Activated CD4-positive, CD25-positive, alpha-beta regulatory T cell treated with anti-CD3 and anti-CD28 coated beads, Interleukin-2, amount 50 U/mL, for 24 hours (primary cell): ENCODE measurements at regions not wholly inside any gene's neighbourhood (a gene's known extent, or its start where the extent isn't known, plus 50 kb on each side); places are given as distances from the start of the nearest gene placed in this dataset.
"Not testable (repeated sequence)": the region's sequence is repeated elsewhere in the genome, so short reads cannot be mapped to it uniquely, and the experiment has no call there.

Experiments
- ATAC-seq, 2 donors: fragments of 150-1000 bp; cut with Tn5 transposase; one replicate each; pipeline ENCODE4 v1.10.0; 2021; ENCODE audit warnings: mild to moderate bottlenecking in 1 of 2, moderate library complexity in 1 of 2

GRCh38 chr2:228568275-228568674 lies 386.8 kb upstream of the SPHKAP start:
- ATAC-seq: not testable (repeated sequence)

GRCh38 chr2:228561816-228562215 lies 380.3 kb upstream of the SPHKAP start:
- no peak for ATAC-seq

DNA sequence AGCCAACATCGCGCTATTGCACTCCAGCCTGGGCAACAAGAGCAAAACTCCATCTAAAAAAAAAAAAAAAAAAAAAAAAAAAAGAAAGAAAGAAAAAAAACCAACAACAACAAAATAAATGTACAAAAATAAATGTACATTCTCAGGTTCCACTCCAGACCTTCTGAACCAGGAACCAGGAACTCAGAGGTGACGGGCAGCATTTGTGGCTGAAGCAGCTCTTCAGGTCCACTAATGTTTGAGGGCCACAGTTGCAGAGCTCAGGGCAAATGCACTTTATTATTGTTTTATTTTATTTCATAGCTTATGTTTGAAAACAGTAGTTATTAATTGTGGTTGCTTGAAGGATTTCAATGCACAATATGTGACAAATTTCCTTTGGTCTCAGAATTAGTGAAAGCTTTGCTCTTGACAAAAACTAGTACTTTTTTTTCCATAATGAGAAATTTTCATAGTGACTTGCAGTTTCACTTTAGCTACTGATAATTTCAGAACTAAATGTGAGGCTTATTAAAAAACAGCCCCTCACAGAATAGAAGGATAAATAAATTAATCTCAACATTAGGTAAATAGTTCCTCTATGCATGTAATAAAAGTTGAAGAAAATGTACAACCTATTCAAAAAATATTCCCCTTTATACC lies 378.4 kb upstream of the SPHKAP start:
- no peak for ATAC-seq

DNA sequence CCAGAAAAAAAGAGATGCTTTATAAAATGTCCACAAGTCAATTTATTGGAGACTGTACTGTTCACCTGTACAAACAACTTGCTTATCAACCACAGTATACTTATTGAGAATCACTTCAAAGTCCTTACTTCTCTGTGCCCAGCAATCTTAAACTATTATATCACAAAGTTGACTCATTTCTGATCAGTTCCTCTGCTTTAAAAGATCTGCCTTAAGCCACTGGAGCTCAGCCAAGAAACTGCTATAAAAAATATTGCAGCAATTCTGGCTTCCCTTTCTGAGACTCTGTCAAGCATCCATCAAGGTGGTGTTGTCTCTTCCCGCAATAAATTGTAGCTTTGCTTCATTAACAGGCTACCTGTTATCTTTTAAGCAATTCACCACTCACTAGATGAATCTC lies 375.2 kb upstream of the SPHKAP start:
- no peak for ATAC-seq

DNA sequence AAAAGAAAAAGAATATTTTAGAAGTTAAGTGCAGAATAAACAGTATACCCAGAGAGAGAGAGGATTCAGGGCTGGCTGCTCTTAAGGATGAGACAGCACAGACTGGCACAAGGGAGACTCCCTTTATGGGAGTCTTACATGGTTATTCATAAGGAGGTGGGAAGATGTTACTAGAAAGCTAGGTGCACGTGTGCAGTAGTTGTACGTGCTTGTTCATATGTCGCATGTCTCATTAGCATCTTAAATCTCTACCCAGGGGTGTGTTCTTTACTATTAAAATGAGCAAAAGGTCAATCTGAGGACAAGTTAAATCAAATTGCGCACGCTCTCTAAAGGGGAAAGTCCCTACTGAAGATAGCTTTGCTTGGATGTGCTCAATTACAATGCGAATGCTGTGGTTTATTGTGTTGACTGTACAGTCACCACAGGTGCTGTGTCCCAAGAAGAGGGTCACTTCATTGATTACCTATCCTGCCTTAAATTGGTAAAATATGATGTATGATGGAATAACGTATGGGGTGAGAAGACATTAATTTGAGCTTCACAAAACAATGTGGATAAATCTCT lies 368.0 kb upstream of the SPHKAP start:
- ATAC-seq: no peak

- ATAC-seq: no peak
These were observed 366.7 kb upstream of the SPHKAP start for GRCh38 chr2:228548230-228548629.

DNA sequence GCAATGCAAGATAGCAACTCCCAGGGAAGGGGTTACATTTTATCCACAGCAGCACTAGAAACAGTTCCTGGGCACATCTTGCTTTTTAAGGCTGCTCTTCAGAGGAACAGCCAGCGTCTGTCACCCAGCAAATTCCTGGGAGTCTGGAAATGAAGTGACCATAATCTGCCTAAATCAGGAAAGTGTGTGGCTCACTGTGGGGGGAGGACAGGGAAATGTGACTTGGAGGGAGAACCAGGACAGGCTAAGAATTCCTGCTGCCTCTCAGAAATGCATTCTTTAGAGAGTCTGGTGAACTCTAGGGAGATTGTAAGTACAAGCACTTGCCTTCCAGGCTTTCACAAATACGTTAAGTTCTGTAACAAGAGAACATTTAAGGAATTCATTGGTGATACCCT lies 364.3 kb upstream of the SPHKAP start:
- ATAC-seq: no peak

GRCh38 chr2:228545041-228545747 lies 363.7 kb upstream of the SPHKAP start:
- no peak for ATAC-seq

- no peak for ATAC-seq
These were observed 361.6 kb upstream of the SPHKAP start for GRCh38 chr2:228543117-228543516.

- no peak for ATAC-seq
These were observed 360.8 kb upstream of the SPHKAP start for GRCh38 chr2:228542277-228542676.

DNA sequence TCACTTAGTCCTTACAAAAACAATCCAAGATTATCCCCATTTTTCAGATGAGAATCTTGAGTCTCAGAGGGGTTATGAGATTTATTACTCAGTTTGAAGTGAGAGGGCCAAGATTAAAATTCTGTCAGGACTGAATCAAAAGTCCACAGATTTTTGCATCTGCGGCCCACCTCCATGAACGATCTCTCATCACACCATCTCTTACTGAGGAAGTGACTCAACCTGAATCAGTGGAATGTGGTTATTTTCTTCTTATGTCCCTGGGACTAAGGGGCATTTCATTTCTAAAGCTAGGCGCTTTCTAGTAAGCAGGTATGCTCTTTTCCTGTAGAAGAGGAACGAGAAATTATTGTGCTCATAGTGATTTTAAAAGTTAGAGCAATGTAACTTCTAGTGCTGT lies 360.3 kb upstream of the SPHKAP start:
- ATAC-seq: no peak

- ATAC-seq: no peak
These were observed 359.5 kb upstream of the SPHKAP start for GRCh38 chr2:228540976-228541375.

DNA sequence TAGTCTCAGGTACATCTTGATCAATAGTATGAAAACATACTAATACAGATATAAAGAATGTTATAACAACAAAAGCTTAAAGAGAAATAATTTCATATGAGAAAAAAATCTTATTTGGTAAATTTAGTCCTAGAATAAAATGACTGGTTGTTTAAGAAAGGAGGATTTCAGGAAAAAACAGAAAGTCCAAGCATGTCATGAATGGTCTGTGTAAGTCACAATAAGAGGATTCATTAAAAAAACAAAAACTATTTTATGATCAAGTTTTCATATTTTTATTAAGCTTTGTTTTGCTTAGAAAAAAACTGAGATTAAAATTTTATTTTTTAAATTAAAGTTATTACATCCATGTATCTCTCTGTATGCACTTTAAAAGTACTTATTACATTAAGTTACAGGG lies 353.9 kb upstream of the SPHKAP start:
- no peak for ATAC-seq

DNA sequence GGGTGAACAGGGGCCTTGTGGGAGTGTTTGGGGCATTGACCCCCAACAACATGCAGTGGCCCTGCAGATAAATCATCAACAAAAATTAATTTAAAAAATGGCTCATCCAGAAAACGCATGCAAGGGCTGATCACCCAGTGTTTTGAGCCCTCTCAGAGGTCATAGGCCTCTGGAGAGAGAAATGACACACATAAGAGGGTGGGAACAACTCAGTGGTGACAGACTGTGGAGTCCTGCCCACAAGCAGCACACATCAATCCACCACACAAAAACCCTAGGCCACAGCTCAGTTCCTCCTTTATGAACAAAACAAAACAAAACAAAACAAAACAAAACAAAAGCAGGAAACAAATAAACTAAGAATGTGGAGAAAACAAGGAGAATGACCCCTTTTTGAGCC lies 351.7 kb upstream of the SPHKAP start:
- no peak for ATAC-seq

DNA sequence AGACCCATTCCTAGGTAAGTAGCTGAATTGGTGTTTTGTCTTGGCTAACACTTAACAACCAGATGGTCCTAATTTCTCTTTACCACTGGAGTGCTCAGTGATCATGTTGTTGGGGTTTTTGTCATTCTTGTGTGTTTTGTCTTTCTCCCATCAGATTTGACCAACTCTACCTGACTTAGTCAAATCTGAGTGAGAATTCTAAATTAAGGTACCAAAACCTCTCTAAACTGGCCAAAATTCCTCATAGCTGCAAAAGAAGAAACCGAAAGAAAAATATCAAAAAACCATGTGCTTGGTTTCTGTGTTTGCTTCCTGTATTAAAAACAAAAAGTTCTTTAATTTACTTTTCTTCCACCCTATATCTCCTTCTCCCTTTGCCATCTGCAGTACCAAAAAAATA lies 350.7 kb upstream of the SPHKAP start:
- no peak for ATAC-seq

DNA sequence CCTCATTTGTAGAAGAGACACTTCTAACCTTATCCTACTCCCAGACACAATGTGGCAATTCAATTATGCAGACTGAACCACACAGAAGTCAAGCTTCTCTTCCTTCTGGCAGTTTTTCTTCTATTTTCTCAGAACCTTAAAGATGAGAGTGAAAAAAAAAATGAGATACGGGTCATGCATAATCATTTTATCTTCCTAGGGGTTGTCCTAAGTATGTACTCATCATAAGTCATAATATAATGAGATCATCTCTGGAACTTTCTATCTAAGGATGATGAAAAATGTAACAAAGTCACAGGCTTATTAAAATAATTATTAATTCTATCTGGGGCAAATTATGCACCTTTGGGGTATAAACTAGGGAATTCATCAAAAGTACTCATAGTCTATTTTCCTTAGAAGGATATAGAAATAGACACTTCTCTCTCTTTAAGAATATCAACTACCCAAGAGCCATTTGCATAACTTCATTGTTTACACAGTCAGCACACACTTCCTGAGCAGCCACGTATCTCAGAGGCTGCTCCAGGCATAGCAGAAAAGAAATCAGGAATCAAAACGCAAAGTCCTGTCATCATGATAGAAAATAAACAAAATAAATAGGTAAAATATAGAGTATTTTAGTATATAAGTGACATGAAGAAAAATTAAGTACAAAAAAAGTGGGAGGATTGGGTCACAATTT lies 345.9 kb upstream of the SPHKAP start:
- no peak for ATAC-seq

GRCh38 chr2:228526687-228527086 lies 345.2 kb upstream of the SPHKAP start:
- no peak for ATAC-seq

DNA sequence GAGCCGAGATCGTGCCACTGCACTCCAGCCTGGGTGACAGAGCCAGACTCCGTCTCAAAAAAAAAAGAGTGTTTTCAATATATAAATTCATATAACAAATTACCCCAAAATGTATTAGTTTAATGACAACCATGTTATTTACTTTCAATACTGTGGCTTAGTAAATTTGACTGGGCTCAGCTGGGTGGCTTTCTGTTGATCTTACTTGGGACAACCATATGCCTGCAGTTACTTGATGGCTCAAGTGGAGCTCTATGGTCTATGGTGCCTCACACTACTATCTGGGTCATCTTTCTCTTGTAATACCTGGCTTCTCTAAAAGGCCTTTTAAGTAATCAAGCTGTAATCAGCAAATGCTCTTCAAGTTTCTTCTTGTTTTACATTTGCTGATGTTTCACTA lies 341.5 kb upstream of the SPHKAP start:
- no peak for ATAC-seq

GRCh38 chr2:228522276-228522675 lies 340.8 kb upstream of the SPHKAP start:
- no peak for ATAC-seq

DNA sequence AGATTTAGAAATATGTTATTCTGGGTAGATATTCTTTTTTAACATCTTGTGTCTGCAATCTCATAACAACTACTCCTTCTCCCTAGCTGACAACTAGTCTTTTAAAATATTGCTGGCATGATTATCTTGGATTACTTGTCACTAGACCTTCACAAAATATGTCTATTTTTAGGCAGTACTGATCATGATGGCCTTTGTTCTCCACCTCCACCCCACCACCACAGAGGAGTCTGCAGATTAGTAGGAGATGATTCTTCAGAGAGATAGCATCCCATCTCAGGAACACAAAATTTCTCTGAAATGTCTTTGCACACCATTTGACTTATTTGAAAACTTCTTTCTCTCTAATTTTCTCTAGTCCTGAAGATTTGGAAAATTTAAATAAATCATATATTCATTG lies 338.1 kb upstream of the SPHKAP start:
- no peak for ATAC-seq

- ATAC-seq: no peak
These were observed 334.5 kb upstream of the SPHKAP start for GRCh38 chr2:228516019-228516418.

DNA sequence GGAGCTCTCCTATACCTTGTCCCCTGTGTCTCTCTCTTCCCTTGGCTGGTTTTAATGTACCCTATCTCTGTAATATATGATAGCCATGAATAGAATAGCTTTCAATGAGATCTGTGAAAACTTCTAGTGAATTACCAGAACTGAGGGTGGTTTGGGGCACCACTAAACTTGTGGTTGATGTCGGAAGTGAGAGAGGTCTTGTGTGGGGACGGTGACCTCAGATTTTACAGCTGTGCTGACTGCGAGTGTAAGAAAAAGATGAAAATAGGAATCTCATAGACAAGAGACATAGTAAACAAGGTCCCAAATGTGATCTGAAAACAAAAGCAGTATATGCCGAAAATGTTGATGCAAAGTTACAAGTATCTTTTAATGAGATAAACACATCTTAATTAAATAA lies 332.0 kb upstream of the SPHKAP start:
- not testable (repeated sequence) for ATAC-seq

GRCh38 chr2:228509021-228509420 lies 327.5 kb upstream of the SPHKAP start:
- no peak for ATAC-seq

DNA sequence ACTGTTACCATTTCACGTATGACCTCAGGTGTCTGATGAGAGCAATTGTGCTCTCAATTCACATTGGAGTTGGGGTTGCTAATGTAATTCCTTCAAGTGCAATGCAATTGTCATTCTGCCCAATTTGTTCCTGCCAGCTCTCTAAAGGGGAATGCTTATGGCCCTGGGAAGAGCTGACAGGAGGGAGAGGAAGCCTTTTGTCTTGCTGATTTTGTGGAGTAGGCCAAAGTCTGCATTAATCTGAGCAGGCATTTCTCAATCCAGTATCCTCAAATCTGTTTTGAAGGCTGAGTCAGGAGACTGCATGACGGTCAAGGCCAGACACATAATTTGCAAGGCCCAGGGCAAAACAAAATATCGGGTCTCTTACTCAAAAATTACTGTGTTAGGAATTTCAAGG lies 326.4 kb upstream of the SPHKAP start:
- ATAC-seq: no peak
